ENCODE measurements at regions not wholly inside any gene's neighbourhood (a gene's known extent, or its start where the extent isn't known, plus 50 kb on each side); places are given as distances from the start of the nearest gene placed in this dataset.
A peak's percentile ranks its signal among the peaks of the same experiment; 100 is the strongest.

DNA sequence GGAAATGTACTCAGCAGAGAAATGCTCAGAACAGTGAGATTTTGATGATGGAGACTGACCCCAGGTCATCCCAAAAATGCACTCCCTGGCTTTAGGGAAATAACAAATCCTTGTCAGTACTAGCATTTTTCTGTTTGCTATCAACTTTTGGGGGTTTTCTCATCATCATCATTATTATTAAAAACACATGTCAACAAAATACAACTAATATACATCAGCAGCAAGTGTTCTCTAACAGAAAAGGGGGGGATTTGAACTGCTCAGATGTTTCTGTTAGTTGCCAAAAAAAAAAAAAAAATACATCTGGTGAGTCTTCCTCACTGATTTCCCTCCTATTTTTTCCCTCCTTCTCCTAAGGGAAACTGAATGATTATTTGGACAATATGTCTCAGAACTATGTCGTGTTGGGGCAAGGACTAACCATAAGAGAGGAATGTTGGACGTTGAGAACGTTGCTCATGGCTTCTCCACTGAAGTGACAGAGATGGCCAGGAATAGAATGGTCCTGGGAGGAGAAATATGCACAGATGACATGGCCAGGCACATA, 230.0 kb upstream of the MCTP2 start:
- DNase-seq: no peak

- DNase-seq: no peak
These were observed 230.8 kb upstream of the MCTP2 start for GRCh38 chr15:94000606-94001005.

DNA sequence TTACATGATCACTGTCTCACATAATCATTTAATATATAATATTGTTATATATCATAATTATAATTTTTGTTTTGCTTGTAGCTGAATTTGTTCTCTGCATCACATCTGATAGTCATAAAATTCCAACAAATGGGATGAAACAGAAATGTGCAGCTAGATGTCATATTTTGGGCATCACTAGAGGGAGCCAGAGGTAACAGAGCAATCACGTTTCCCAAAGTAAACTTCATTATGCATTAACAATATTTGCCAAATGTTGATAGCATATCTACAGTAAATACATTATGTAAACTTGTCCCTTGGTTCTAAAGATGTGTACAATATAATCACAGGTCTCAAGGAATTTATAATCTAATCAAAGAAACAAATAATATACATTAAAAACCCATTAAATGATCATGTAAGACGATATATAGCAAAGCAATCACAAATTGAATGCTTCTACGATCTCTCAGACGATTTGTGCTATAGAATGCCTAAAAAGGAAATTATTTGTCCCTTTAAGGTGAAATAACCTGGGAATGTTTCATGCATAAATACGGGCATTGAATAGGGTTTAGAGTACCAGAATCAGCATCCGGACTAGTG, 234.2 kb upstream of the MCTP2 start:
- DNase-seq: no peak

GRCh38 chr15:93989440-93989998, 241.8 kb upstream of the MCTP2 start:
- no peak for DNase-seq

DNA sequence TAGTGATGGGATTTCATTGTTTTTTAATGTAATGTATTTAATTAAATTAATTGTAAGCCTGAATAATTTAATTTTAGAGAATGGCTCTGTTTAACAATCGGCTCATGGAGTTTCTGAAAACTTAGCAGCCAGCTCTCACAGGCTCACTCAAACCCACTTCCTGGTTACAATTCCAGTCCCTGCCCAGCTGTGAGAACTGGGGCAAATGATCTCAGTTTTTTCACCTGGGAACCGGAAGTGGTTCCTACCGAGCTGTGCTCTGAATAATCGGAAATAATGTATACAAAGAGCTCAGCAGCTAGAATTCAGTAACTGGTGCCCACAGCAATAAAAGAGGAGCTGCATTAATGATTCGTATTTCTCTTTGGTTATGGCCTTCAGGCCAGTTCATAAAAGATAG, 244.3 kb upstream of the MCTP2 start:
- no peak for DNase-seq

DNA sequence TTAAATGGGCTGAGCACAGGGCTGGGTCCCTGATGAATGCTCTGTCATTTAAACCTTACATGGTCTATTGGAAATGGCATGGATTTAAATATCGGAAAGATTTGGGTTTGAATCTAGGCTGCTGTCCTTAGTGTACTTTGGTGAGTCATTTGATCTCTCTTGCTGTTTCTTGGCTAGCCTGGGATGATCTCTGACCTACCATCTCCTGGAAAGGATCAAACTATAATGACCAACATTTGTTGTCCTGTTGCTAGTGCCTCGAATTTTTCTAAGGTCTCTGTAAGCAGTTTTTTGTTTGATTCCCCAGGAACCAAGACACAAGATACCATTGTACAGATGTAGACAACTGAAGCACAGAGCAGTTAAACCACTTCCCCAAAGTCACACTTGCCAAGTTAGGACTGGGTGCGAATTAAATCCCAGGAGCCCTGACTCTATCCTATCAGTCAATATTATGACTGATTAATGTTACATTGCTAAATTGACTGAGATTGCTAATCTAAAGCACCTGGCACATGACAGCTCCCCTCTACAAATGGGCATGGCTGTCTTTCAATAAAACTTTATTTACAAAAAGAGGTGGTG, 244.9 kb upstream of the MCTP2 start:
- DNase-seq: no peak

- no peak for DNase-seq
These were observed 245.4 kb upstream of the MCTP2 start for GRCh38 chr15:93985925-93986324.

DNA sequence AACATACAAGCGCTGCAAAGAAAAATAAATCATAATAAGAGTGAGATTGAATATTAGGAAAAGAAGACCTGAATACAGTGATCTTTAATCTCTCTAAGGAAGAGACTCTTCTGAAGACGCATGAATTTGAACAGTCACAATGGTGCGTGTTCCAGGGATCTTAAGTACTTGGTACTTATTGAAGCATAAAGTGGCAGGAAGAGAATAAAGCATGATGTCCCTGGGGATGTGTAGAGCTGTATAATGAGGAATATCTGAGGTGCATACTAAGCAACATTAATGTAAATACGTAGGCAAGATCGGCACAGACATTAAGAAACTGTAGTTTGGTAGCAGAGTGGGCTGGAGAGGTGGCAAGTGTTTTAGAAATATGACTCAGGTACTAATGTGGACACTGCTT, 246.2 kb upstream of the MCTP2 start:
- DNase-seq: no peak

- DNase-seq: no peak
These were observed 247.8 kb upstream of the MCTP2 start for GRCh38 chr15:93983526-93983925.

DNA sequence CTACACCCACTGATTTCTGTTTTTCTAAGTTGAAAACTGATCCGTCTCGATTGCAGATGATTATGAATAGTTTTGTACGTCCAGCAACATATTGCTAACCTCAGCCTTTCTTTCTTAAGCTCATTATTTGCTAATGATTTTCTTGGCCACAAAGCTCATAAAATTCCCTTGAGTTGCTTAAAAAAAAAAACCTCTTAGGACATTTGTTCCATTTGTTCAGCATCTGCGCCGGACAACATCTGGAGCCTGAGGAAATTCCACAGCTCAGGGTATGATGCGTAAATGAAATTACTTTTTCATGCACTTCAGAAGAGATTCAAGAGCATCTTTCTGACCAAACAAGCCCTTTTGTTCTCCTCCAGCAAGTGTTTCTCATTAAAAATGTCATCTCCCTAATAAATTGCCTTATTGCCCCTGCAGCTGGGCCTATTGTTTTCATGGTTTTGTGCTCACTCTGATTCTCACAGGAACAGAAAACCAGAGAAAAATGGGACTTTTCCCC, 249.1 kb upstream of the MCTP2 start:
- no peak for DNase-seq

- DNase-seq: no peak
These were observed 249.7 kb upstream of the MCTP2 start for GRCh38 chr15:93981706-93982105.

DNA sequence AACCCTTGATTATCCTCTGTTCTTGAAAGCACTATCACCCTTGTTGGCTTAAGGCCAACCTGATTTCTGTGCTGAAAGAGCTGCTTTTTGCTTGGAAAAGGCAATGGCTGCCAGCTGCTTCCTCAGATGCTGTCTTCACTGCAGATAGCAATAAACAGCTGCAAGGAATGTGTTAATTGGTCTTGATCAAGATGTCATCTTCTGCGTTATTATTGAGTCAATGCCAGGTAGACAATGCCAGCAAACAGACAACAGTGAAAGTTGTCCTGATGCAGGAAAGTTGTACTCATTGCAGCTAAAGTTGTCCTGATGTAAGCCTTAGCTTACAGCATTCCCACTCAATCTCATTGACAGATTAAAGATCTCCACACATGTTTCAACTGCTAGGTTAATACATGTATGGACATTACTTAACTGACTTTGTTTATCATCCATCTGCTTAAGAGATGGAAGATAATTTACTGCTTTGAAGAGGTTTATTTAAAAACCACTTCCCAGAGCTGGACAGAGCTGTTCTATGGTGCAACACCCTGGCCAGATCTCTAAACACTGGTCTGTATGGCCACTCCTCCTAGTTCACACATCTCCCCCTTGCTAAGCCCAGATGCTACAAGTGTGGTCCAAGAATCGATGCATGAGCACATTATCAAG, 251.0 kb upstream of the MCTP2 start:
- DNase-seq: no peak

DNA sequence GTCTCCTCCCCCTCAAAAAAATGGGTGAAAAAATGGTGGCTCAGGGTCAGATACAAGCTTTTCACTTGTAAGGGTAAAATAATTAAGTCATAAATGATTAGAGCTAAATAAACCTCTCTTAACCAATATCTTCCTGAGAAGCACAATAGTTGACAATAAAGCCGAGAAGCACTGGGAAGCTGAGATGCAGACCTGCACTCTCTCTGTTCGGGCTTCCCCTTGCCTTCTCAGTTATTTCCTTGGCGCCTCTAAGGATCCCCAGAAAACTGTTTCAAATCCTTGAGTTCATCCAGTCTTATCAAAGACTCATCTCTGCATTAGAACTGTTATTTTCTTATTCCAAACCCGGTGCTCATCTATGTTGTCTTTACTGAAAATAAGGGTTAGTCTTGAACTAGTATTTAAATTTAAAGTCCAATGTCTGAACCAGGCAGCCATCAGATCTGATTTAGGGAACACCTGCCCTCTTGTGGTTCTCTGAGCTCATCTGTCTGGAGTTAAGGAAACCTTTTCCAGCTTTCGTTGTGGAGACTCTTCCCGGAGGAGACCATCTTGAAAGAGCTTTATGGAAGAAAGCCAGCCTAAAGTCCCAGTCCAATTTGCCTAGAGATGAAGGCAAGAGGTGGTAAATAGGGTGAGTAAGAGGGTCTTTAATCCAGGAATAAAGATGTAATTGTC, 256.4 kb upstream of the MCTP2 start:
- peak; percentile 5 for DNase-seq

DNA sequence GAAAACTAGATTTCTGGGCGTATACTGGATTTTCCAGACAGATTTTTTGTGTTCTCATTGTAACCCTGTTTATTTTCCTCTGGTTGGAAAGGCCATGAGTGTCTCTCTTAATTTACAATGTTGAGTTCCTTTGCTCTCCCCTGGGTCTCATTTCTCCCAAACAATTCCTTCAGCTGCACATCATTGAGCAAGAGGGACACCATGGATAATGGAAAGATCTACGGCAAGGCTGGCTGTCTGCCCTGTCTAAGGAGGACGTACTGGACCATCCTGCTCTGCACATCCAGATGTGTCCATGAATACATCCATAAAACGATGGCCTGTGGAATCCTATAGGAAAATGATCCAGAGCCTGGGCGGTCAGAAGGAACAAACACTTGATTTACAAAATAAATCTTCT, 258.1 kb upstream of the MCTP2 start:
- no peak for DNase-seq

DNA sequence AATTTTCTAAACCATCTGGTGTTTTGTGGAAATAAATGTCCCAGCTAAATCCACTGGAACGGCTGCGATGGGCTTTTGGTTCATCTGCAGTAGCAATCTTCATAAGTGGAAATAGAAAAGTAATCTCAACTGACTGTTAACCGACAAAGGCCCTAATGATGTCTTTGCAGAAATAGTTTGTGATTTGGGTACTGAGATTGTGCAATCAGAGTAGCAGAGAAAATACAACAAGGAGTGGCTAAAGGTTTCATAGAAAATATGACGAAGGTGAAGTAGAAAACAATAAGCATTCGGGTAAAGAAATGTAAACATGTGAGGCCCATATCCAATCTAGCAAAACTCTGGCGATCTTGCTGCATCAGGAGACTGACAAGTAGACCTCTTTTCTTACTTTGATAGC, 262.6 kb upstream of the MCTP2 start:
- no peak for DNase-seq

DNA sequence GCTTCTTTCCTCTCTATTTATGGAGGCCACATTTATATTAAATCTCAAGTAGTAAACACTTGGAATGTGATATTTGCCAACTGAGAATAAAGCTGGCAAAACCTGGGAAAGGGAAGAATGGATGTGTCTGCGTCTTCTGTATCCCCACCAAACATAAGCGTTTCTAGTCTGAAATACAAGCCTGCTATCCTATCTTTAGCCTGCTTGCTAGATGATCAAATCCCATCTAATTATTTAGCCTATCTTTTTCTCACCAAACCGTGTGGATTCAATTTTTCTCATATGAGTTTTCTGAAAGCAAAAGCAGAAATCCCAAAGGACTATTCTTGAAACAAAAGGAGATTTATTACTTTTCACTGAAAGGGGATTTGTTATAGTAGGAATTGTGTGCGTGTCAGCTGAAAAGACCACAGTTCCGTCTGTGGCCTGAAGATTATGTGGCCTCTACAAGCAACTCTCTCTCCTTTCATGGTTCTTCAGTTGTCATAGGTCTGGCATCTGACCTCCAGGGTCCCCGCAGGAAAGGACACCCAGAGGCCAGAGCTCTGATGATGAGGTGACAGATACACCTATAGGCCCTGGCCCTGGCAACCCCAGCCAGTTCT, 266.0 kb upstream of the MCTP2 start:
- DNase-seq: no peak

GRCh38 chr15:93954985-93955571, 276.3 kb upstream of the MCTP2 start:
- no peak for DNase-seq

DNA sequence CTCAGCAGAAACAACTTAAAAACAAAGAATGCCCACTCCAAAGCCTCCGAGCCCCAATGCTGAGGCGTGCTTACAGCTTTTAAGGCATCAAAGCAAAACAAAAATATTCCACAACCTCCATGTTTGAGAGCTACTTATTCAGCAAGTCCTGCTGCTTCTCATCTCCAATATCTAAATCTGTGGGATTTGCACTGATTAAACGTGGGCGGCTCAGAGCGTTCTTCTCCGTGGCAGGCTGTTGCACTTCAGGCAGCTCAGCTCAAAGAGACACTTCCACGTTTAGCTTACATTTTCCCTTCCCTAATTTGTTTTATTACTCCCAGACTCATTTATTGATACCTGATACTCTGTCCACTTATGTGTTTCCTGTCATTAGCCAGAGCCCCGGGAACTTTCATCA, 282.6 kb upstream of the MCTP2 start:
- no peak for DNase-seq

DNA sequence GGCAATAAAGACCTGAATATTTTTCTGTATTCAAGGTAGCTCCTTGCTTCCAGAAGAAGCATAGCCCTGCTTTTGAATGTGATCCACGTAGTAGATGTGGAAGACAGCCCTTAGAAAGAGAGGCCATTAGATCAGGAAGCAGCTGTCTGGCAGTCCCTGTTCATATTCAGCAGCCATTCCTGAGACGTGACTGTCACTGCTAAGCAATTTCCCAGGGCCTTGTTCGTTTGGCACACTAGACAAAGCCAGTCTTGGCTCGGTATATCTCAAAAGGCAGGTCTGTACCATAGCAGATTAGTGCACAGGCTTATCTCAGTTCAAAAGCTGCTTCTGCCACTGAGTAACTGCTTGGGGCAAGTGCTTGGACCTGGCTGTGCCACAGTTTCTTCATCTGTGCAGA, 287.8 kb upstream of the MCTP2 start:
- no peak for DNase-seq

DNA sequence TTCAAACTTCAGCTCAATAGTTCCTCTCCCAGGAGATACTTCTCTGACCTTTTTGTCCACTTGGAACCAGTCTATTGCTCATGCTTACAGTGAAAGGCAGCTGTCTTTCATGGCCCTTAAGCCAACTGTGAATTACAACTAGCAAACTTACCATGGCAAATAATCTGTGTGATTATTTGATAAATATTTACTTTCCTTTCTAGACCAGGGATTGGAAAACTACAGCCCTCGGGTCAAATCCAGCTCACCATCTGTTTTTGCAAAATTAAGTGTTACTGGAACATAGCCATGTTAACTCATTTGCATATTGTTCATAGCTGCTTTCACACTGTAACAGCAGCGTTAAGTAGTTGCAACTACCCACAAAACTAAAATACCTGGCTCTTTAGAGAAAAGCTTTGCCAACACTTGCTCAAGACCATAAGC, 289.1 kb upstream of the MCTP2 start:
- peak; percentile 73 for DNase-seq

GRCh38 chr15:93941697-93942096, 289.7 kb upstream of the MCTP2 start:
- DNase-seq: no peak

GRCh38 chr15:93940226-93940625, 291.1 kb upstream of the MCTP2 start:
- no peak for DNase-seq

Measured in NCI-H774 (cell line).